Smooth muscle cell (in vitro differentiated cells): ENCODE measurements at regions not wholly inside any gene's neighbourhood (a gene's known extent, or its start where the extent isn't known, plus 50 kb on each side); places are given as distances from the start of the nearest gene placed in this dataset.

Experiments
- DNase-seq: peaks from one replicate; lab custom pipeline; 2025; ENCODE audit not compliant: unreplicated experiment; lab: John Stamatoyannopoulos, UW
- H2AFZ ChIP-seq: fragments of 200-600 bp; sonication (generic); 2 replicates; pipeline ENCODE4 v1.6.0; 2016; ENCODE audit warnings: antibody characterized with exemption, low read depth, mild to moderate bottlenecking
- H3F3A ChIP-seq: fragments of 200-600 bp; sonication (generic); 2 replicates; pipeline ENCODE4 v1.6.0; 2017; ENCODE audit warnings: antibody characterized with exemption, low read depth
- H3K27ac ChIP-seq: fragments of 200-600 bp; sonication (generic); 2 replicates; pipeline ENCODE4 v1.5.1; 2016; ENCODE audit warnings: low read depth, mild to moderate bottlenecking
- H3K27me3 ChIP-seq: fragments of 200-600 bp; sonication (generic); 2 replicates; pipeline ENCODE4 v1.6.1; 2016; ENCODE audit warnings: low read depth, mild to moderate bottlenecking
- H3K36me3 ChIP-seq: fragments of 200-600 bp; sonication (generic); 2 replicates; pipeline ENCODE4 v1.5.1; 2016; ENCODE audit warnings: low read depth
- H3K4me1 ChIP-seq: fragments of 200-600 bp; sonication (generic); 2 replicates; pipeline ENCODE4 v1.5.1; 2016; ENCODE audit warnings: low read depth
- H3K4me2 ChIP-seq: fragments of 200-600 bp; sonication (generic); 2 replicates; pipeline ENCODE4 v1.6.0; 2016; ENCODE audit warnings: mild to moderate bottlenecking
- H3K4me3 ChIP-seq: fragments of 200-600 bp; sonication (generic); 2 replicates; pipeline ENCODE4 v1.5.1; 2016; ENCODE audit warnings: mild to moderate bottlenecking
- H3K79me2 ChIP-seq: fragments of 200-600 bp; sonication (generic); 2 replicates; pipeline ENCODE4 v1.6.0; 2016; ENCODE audit warnings: low read depth, mild to moderate bottlenecking
- H3K9ac ChIP-seq: fragments of 200-600 bp; sonication (generic); 2 replicates; pipeline ENCODE4 v1.6.0; 2016; ENCODE audit warnings: low read depth
- H3K9me3 ChIP-seq: fragments of 200-600 bp; sonication (generic); replicated peaks from 2 replicates; pipeline ENCODE4 v1.5.1; 2016; ENCODE audit warnings: low read depth
- H4K20me1 ChIP-seq: fragments of 200-600 bp; sonication (generic); 2 replicates; pipeline ENCODE4 v1.6.0; 2016; ENCODE audit warnings: low read depth
- WGBS: methylation state at CpG from one replicate; pipeline ENCODE4 v1.1.7; 2016; ENCODE audit warnings: low lambda C conversion rate; 5-methylcytosine and 5-hydroxymethylcytosine counted together
- TF ChIP-seq, protein P1 (sequence below): fragments of 200-600 bp; sonication (generic); IDR thresholded peaks from 2 replicates; pipeline ENCODE4 v1.5.1; 2017; ENCODE audit warnings: borderline replicate concordance, mild to moderate bottlenecking, antibody characterized with exemption; ENCODE audit not compliant: insufficient read depth, poor library complexity, severe bottlenecking

DNA sequence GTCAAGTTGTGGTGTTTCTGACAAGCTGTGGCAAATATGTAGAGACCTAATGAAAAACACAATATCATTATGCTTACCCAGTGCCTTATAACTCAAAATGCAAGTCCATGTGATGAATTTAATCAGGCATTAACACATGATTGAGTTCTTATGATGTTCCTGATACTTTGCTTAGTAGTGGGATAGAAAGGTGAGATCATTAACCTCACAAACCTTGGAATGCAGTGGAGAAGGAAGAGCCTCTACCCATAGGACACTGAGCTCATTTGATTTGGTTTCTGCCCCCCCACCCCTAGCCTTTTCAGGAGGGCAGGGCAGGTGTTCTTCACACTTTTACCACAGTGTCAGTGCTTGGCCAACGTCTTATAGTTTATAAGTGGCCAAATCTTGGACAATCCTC, 683.6 kb upstream of the CPEB2 start:
- H3K4me1 ChIP-seq = no peaks in the 10 kb centered on the region
- no peaks in the 10 kb centered on the region for H3K9me3 ChIP-seq
- H3F3A ChIP-seq = no peaks in the 10 kb centered on the region
- H3K79me2 ChIP-seq = no peaks in the 10 kb centered on the region
- H2AFZ ChIP-seq = no peak overlapping the region
- H3K4me3 ChIP-seq = no peak overlapping the region
- no peak for DNase-seq
- no peak overlapping the region for H3K9ac ChIP-seq
- no peaks in the 10 kb centered on the region for H3K36me3 ChIP-seq
- 71% methylated on average over 1 of the region's 1 CpG for WGBS
- no peaks in the 10 kb centered on the region for H4K20me1 ChIP-seq
- no peak overlapping the region for H3K4me2 ChIP-seq
- H3K27ac ChIP-seq = no peak overlapping the region
- TF ChIP-seq, protein P1, sequence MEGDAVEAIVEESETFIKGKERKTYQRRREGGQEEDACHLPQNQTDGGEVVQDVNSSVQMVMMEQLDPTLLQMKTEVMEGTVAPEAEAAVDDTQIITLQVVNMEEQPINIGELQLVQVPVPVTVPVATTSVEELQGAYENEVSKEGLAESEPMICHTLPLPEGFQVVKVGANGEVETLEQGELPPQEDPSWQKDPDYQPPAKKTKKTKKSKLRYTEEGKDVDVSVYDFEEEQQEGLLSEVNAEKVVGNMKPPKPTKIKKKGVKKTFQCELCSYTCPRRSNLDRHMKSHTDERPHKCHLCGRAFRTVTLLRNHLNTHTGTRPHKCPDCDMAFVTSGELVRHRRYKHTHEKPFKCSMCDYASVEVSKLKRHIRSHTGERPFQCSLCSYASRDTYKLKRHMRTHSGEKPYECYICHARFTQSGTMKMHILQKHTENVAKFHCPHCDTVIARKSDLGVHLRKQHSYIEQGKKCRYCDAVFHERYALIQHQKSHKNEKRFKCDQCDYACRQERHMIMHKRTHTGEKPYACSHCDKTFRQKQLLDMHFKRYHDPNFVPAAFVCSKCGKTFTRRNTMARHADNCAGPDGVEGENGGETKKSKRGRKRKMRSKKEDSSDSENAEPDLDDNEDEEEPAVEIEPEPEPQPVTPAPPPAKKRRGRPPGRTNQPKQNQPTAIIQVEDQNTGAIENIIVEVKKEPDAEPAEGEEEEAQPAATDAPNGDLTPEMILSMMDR = no peak
- H3K27me3 ChIP-seq = no peaks in the 10 kb centered on the region

GRCh38 chr4:14321723-14322122, 680.6 kb upstream of the CPEB2 start:
- TF ChIP-seq, protein P1 = no peak
- H3K27me3 ChIP-seq = no peaks in the 10 kb centered on the region
- no peaks in the 10 kb centered on the region for H3K4me1 ChIP-seq
- no peak overlapping the region for H3K27ac ChIP-seq
- no peaks in the 10 kb centered on the region for H3F3A ChIP-seq
- WGBS = 88% methylated on average over 1 of the region's 1 CpG
- no peak for DNase-seq
- H2AFZ ChIP-seq = no peak overlapping the region
- H3K4me3 ChIP-seq = no peak overlapping the region
- H3K4me2 ChIP-seq = no peak overlapping the region
- no peaks in the 10 kb centered on the region for H4K20me1 ChIP-seq
- H3K9ac ChIP-seq = no peak overlapping the region
- H3K9me3 ChIP-seq = no peaks in the 10 kb centered on the region
- H3K36me3 ChIP-seq = no peaks in the 10 kb centered on the region
- no peaks in the 10 kb centered on the region for H3K79me2 ChIP-seq

- WGBS = 85% methylated on average over 2 of the region's 2 CpGs
- Histone ChIP-seq H3K9ac (no peak overlapping the region), H3K27me3 (no peaks in the 10 kb centered on the region), H3K4me2 (no peak overlapping the region), H3K4me1 (no peaks in the 10 kb centered on the region), H2AFZ (no peak overlapping the region), H3K27ac (no peak overlapping the region), H3K36me3 (no peaks in the 10 kb centered on the region), H3F3A (no peaks in the 10 kb centered on the region), H3K4me3 (no peak overlapping the region), H4K20me1 (no peaks in the 10 kb centered on the region), H3K79me2 (no peaks in the 10 kb centered on the region), H3K9me3 (no peaks in the 10 kb centered on the region)
- TF ChIP-seq, protein P1 = no peak
- no peak for DNase-seq
Observed at GRCh38 chr4:14323191-14323590, 679.1 kb upstream of the CPEB2 start.

DNA sequence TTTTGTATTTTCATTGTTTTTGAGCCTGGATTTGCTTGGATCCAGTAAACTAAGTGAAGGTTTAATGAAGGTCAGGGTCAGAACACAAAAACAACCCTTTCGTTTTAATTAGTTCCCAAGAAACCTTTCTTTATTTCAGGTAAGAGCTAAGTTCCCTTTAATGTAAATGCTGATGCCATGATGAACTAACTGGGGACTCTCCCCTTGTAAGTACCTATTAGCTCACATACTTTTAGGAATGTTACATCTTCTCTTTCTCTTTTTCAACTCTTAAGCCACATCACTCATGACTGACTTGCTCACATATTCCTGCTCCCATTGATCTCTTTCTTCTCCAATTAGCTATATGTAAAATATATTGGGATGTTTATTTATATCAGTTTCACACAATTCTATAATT, 673.1 kb upstream of the CPEB2 start:
- Histone ChIP-seq H3F3A (no peaks in the 10 kb centered on the region), H3K4me3 (no peak overlapping the region), H3K36me3 (no peaks in the 10 kb centered on the region), H3K79me2 (no peaks in the 10 kb centered on the region), H3K4me2 (no peak overlapping the region), H2AFZ (no peak overlapping the region), H3K27me3 (no peaks in the 10 kb centered on the region), H3K9ac (no peak overlapping the region), H3K27ac (no peak overlapping the region), H4K20me1 (no peaks in the 10 kb centered on the region), H3K9me3 (no peaks in the 10 kb centered on the region), H3K4me1 (no peaks in the 10 kb centered on the region)
- 87% methylated on average over 1 of the region's 1 CpG for WGBS
- TF ChIP-seq, protein P1 = no peak
- no peak for DNase-seq
